H1 (cell line): ENCODE measurements at regions not wholly inside any gene's neighbourhood (a gene's known extent, or its start where the extent isn't known, plus 50 kb on each side); places are given as distances from the start of the nearest gene placed in this dataset.

Experiments used
- CTCF ChIA-PET: fragments of 300-600 bp; sonication (Branson Sonifier 250); formaldehyde crosslinking; loops from one replicate; lab custom pipeline; 2021; ENCODE audit not compliant: partially characterized antibody; lab: Charles Lee
- POLR2A ChIA-PET: fragments of 300-600 bp; sonication (Branson Sonifier 250); formaldehyde crosslinking; loops from one replicate; lab custom pipeline; 2021; ENCODE audit warnings: inconsistent platforms; ENCODE audit not compliant: partially characterized antibody; lab: Charles Lee
- DNase-seq, 2 experiments: peaks; one replicate each; pipeline versions ENCODE4 v3.0.0 to v3.0.0-alpha.2; 2010 to 2022; ENCODE audit warnings: low spot score in 2 of 2, low read depth in 1 of 2, mixed read lengths in 1 of 2
- FAIRE-seq: peaks from 2 replicates; lab custom pipeline; 2011; peaks lifted over from hg19 to GRCh38; lab: Jason Lieb, UNC
- H2AFZ ChIP-seq: 2 replicates; pipeline ENCODE4 v1.8.1; 2012; ENCODE audit warnings: low read length, inconsistent platforms
- H2AK5ac ChIP-seq: 2 replicates; pipeline ENCODE4 v1.6.1; 2013; ENCODE audit warnings: low read depth, low read length
- H2BK120ac ChIP-seq: replicated peaks from 2 replicates; pipeline ENCODE3; 2013; ENCODE audit warnings: low read depth, low read length, inconsistent platforms
- H2BK12ac ChIP-seq: 2 replicates; pipeline ENCODE4 v1.6.1; 2013; ENCODE audit warnings: low read depth, low read length
- H2BK15ac ChIP-seq: 2 replicates; pipeline ENCODE4 v1.6.1; 2013; ENCODE audit warnings: low read length
- H2BK20ac ChIP-seq: 2 replicates; pipeline ENCODE4 v1.6.1; 2013; ENCODE audit warnings: low read length
- H2BK5ac ChIP-seq: 2 replicates; pipeline ENCODE4 v1.6.1; 2013; ENCODE audit warnings: low read depth, low read length
- H3K14ac ChIP-seq: 2 replicates; pipeline ENCODE4 v1.6.1; 2013; ENCODE audit warnings: inconsistent platforms; ENCODE audit not compliant: insufficient read length
- H3K18ac ChIP-seq: 2 replicates; pipeline ENCODE4 v1.6.1; 2013; ENCODE audit warnings: low read length; ENCODE audit errors: extremely low read depth
- H3K23ac ChIP-seq: 2 replicates; pipeline ENCODE4 v1.6.1; 2013; ENCODE audit warnings: inconsistent platforms; ENCODE audit not compliant: insufficient read length
- H3K23me2 ChIP-seq: 2 replicates; pipeline ENCODE4 v1.6.1; 2013; ENCODE audit warnings: low read depth, low read length
- H3K27ac ChIP-seq: 2 replicates; pipeline ENCODE4 v1.6.1; 2011; ENCODE audit warnings: low read depth, low read length, inconsistent platforms
- H3K27me3 ChIP-seq, 4 experiments: replicated peaks in 1 of 4; 1 replicate in 1 of 4; 2 replicates in 3 of 4; pipeline versions ENCODE4 v1.6.1 to v1.8.1; 2011 to 2013; ENCODE audit warnings: low read length in 3 of 4, mild to moderate bottlenecking in 3 of 4, inconsistent platforms in 2 of 4, mixed read lengths in 2 of 4, moderate library complexity in 1 of 4; ENCODE audit not compliant: control insufficient read depth in 3 of 4, insufficient read depth in 3 of 4; ENCODE audit errors: extremely low read depth in 1 of 4
- H3K36me3 ChIP-seq, 4 experiments: 2 replicates each; pipeline versions ENCODE4 v1.6.1 to v1.8.1; 2011 to 2013; ENCODE audit warnings: mild to moderate bottlenecking in 4 of 4, low read length in 3 of 4, moderate library complexity in 2 of 4, control low read depth in 1 of 4, inconsistent platforms in 1 of 4; ENCODE audit not compliant: insufficient read depth in 4 of 4, control insufficient read depth in 2 of 4
- H3K4ac ChIP-seq: replicated peaks from 2 replicates; pipeline ENCODE3; 2013; ENCODE audit warnings: low read length, low read depth, mixed read lengths, inconsistent platforms; ENCODE audit not compliant: insufficient read length
- H3K4me1 ChIP-seq, 4 experiments: replicated peaks in 1 of 4; 1 replicate in 1 of 4; 2 replicates in 3 of 4; pipeline versions ENCODE4 v1.6.1 to v1.8.1; 2011 to 2013; ENCODE audit warnings: low read length in 3 of 4, inconsistent platforms in 2 of 4, mixed read lengths in 1 of 4; ENCODE audit not compliant: insufficient read depth in 4 of 4, control insufficient read depth in 3 of 4
- H3K4me2 ChIP-seq, 2 experiments: 2 replicates each; pipeline versions ENCODE4 v1.6.1 to v1.8.1; 2011 to 2013; ENCODE audit warnings: low read depth in 2 of 2, low read length in 2 of 2, control low read depth in 1 of 2, inconsistent platforms in 1 of 2, mild to moderate bottlenecking in 1 of 2; ENCODE audit not compliant: insufficient read depth in 1 of 2
- H3K4me3 ChIP-seq, 4 experiments: fragments of 200-600, 300-600 bp in 1 of 4; sonication (generic), shearing (Covaris generic), sonication (Bioruptor Twin) in 1 of 4; 2 replicates each; pipeline versions ENCODE4 v1.5.1 to v1.8.1; 2011 to 2016; ENCODE audit warnings: low read length in 4 of 4, low read depth in 3 of 4, control low read depth in 2 of 4, inconsistent platforms in 2 of 4, mild to moderate bottlenecking in 2 of 4, mixed read lengths in 1 of 4, moderate library complexity in 1 of 4; ENCODE audit not compliant: insufficient read depth in 2 of 4; ENCODE audit errors: extremely low read depth in 1 of 4
- H3K56ac ChIP-seq: replicated peaks from 2 replicates; pipeline ENCODE3; 2013; ENCODE audit warnings: low read depth, mild to moderate bottlenecking, mixed read lengths, low read length, inconsistent platforms; ENCODE audit not compliant: insufficient read length
- H3K79me1 ChIP-seq: 2 replicates; pipeline ENCODE4 v1.6.1; 2013; ENCODE audit warnings: low read depth, low read length, control low read depth
- H3K79me2 ChIP-seq, 2 experiments: 2 replicates each; pipeline versions ENCODE4 v1.6.1 to v1.8.1; 2012 to 2013; ENCODE audit warnings: low read length in 2 of 2, mild to moderate bottlenecking in 2 of 2, inconsistent platforms in 1 of 2; ENCODE audit not compliant: insufficient read depth in 2 of 2, control insufficient read depth in 1 of 2
- H3K9ac ChIP-seq, 4 experiments: replicated peaks in 1 of 4; 1 replicate in 1 of 4; 2 replicates in 3 of 4; pipeline versions ENCODE4 v1.6.1 to v1.8.1; 2011 to 2013; ENCODE audit warnings: low read depth in 3 of 4, low read length in 3 of 4, control low read depth in 2 of 4, mild to moderate bottlenecking in 2 of 4, moderate library complexity in 2 of 4, inconsistent platforms in 1 of 4; ENCODE audit errors: extremely low read depth in 1 of 4
- H3K9me3 ChIP-seq, 2 experiments: 2 replicates each; pipeline versions ENCODE4 v1.6.1 to v1.8.1; 2012 to 2013; ENCODE audit warnings: mild to moderate bottlenecking in 2 of 2, moderate library complexity in 2 of 2, control low read depth in 1 of 2, inconsistent platforms in 1 of 2, low read depth in 1 of 2, low read length in 1 of 2, mixed read lengths in 1 of 2; ENCODE audit not compliant: insufficient read depth in 2 of 2
- H4K20me1 ChIP-seq, 2 experiments: replicated peaks in 1 of 2; 2 replicates each; pipeline versions ENCODE3 to v1.8.1; 2011 to 2013; ENCODE audit warnings: inconsistent platforms in 2 of 2, low read length in 2 of 2, mild to moderate bottlenecking in 1 of 2; ENCODE audit not compliant: insufficient read depth in 2 of 2, control insufficient read depth in 1 of 2
- H4K5ac ChIP-seq: 2 replicates; pipeline ENCODE4 v1.6.1; 2013; ENCODE audit warnings: low read length, low read depth, mixed read lengths, inconsistent platforms; ENCODE audit not compliant: insufficient read length
- H4K8ac ChIP-seq: 2 replicates; pipeline ENCODE4 v1.8.0; 2013; ENCODE audit warnings: mild to moderate bottlenecking, moderate library complexity, low read length, inconsistent platforms; ENCODE audit not compliant: insufficient read depth; ENCODE audit errors: extremely low read depth
- H4K91ac ChIP-seq: replicated peaks from 2 replicates; pipeline ENCODE3; 2013; ENCODE audit warnings: low read length, mixed read lengths, inconsistent platforms; ENCODE audit not compliant: insufficient read length
- JUN ChIP-seq: IDR thresholded peaks from 2 replicates; pipeline ENCODE4 v1.6.1; 2011; ENCODE audit warnings: low read depth, mild to moderate bottlenecking, improper control_type of control experiment, low read length
- NANOG ChIP-seq: IDR thresholded peaks from 2 replicates; pipeline ENCODE4 v1.6.1; 2011; ENCODE audit warnings: low read length, low read depth, mild to moderate bottlenecking, inconsistent platforms; ENCODE audit not compliant: insufficient read depth, poor library complexity, severe bottlenecking
- RAD21 ChIP-seq, 2 experiments: IDR thresholded peaks in 1 of 2; conservative IDR thresholded peaks in 1 of 2; 2 replicates each; pipeline ENCODE4 v1.6.1; 2011; ENCODE audit warnings: low read depth in 2 of 2, low read length in 2 of 2, improper control_type of control experiment in 1 of 2, inconsistent platforms in 1 of 2, mild to moderate bottlenecking in 1 of 2, moderate library complexity in 1 of 2
- SAP30 ChIP-seq: fragments of 300-600 bp; sonication (generic); IDR thresholded peaks from 2 replicates; pipeline ENCODE4 v1.7.1; 2012; ENCODE audit warnings: low read length, moderate library complexity, mild to moderate bottlenecking, inconsistent platforms; ENCODE audit not compliant: insufficient read depth, insufficient replicate concordance
- SIN3A ChIP-seq, 2 experiments: IDR thresholded peaks in 1 of 2; conservative IDR thresholded peaks in 1 of 2; 2 replicates each; pipeline ENCODE4 v1.6.1; 2011 to 2012; ENCODE audit warnings: low read length in 2 of 2, improper control_type of control experiment in 1 of 2, low read depth in 1 of 2, mild to moderate bottlenecking in 1 of 2
- WGBS, 2 experiments: shearing (Covaris generic) in 1 of 2; methylation state at CpG; one replicate each; pipeline versions ENCODE4 v1.1.6 to v1.1.7; 2013 to 2015; ENCODE audit warnings: low lambda C conversion rate in 2 of 2, mixed read lengths in 2 of 2, inconsistent platforms in 1 of 2, low coverage in 1 of 2, missing lambda C conversion rate in 1 of 2; ENCODE audit not compliant: insufficient replicate concordance in 2 of 2, insufficient coverage in 1 of 2, insufficient read length in 1 of 2; ENCODE audit errors: extremely low coverage in 1 of 2, missing lambda C conversion rate in 1 of 2; 5-methylcytosine and 5-hydroxymethylcytosine counted together

DNA sequence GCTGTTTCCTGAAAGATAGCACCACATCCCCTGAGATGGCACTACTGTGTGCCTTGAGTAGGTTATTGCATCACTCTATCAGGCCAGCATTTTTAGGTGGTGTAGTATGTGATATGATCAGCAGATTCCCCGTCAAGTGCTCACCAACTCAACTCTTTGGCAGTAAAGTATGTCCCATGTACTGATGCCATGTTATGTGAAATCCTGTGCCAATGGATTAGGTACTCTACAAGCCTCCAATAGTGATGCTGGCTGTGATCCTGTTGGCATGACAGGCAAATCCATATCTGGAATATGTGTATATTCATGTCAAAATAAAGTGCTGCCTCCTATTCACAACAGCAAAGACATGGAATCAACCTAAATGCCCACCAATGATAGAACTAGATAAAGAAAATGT lies 137.2 kb upstream of the CAMK1G start:
- no peak for TF ChIP-seq SIN3A (conservative IDR thresholded peaks at IDR 0.05 in 1 of 2, IDR thresholded peaks at IDR 0.05 in 1 of 2; ENCODE audit: low read depth in 1 of 2, low read length in 2 of 2)
- TF ChIP-seq NANOG = no peak
- no peak for TF ChIP-seq JUN
- TF ChIP-seq RAD21 (IDR thresholded peaks at IDR 0.05 in 1 of 2, conservative IDR thresholded peaks at IDR 0.05 in 1 of 2; ENCODE audit: low read depth in 2 of 2, low read length in 2 of 2) = no peak
- no peak for TF ChIP-seq SAP30
- Histone ChIP-seq H3K9me3 (no peaks in the 10 kb centered on the region), H2BK15ac (no peak overlapping the region), H3K4ac (no peak overlapping the region), H3K23me2 (no peaks in the 10 kb centered on the region), H3K4me1 (no peaks in the 10 kb centered on the region), H3K27ac (no peak overlapping the region), H4K5ac (no peak overlapping the region), H3K27me3 (no peaks in the 10 kb centered on the region), H2BK12ac (no peak overlapping the region), H2BK20ac (no peak overlapping the region), H4K91ac (no peak overlapping the region), H3K14ac (no peak overlapping the region), H3K56ac (no peak overlapping the region), H3K9ac (no peak overlapping the region), H2BK5ac (no peak overlapping the region), H2AFZ (no peak overlapping the region; the same call in 1 of the 2 replicates), H3K18ac (no peak overlapping the region), H3K23ac (no peak overlapping the region), H2AK5ac (no peak overlapping the region), H3K79me2 (no peaks in the 10 kb centered on the region), H3K4me2 (no peak overlapping the region), H3K36me3 (no peaks in the 10 kb centered on the region), H4K20me1 (no peaks in the 10 kb centered on the region), H3K79me1 (no peaks in the 10 kb centered on the region), H4K8ac (no peak overlapping the region), H3K4me3 (no peak overlapping the region), H2BK120ac (no peak overlapping the region)
- POLR2A ChIA-PET = no interaction called here
- FAIRE-seq (no peak), DNase-seq (no peak)
- CTCF ChIA-PET = interaction anchor here (1.3 kb wide), 2 partner anchors 9 to 43 kb away, joined by 4 to 5 read pairs; no protein-coding TSS in a partner anchor
- 86% methylated on average over 1 of the region's 1 CpG; no CpG with 5 or more reads in 1 of the 2 experiments for WGBS, 2 experiments
